ENCODE measurements at regions not wholly inside any gene's neighbourhood (a gene's known extent, or its start where the extent isn't known, plus 50 kb on each side); places are given as distances from the start of the nearest gene placed in this dataset.
"Not testable (repeated sequence)": the region's sequence is repeated elsewhere in the genome, so short reads cannot be mapped to it uniquely, and the experiment has no call there.

GRCh38 chr2:7384773-7385349 lies 467.6 kb downstream of the RNF144A start:
- TF ChIP-seq CTCF (conservative IDR thresholded peaks at IDR 0.05; ENCODE audit: low read depth, low read length) (no peak), EZH2 (IDR thresholded peaks at IDR 0.05; ENCODE audit: borderline replicate concordance, low read depth, low read length, poor library complexity, severe bottlenecking) (no peak)
- POLR2A ChIA-PET (ENCODE audit: low non-redundant PET): no interaction called here
- Histone ChIP-seq H3K27me3 (replicated peaks; ENCODE audit: insufficient read depth, low read depth, low read length, poor library complexity) (no peaks in the 10 kb centered on the region), H3K4me1 (ENCODE audit: insufficient read depth, low read length, poor library complexity, severe bottlenecking) (no peaks in the 10 kb centered on the region), H3K27ac (ENCODE audit: low read depth, low read length, poor library complexity, severe bottlenecking) (no peak overlapping the region), H3K4me3 (ENCODE audit: low read depth, low read length, poor library complexity, severe bottlenecking) (no peak overlapping the region), H3K9me3 (ENCODE audit: low read depth, low read length, poor library complexity, severe bottlenecking) (no peaks in the 10 kb centered on the region), H3K36me3 (ENCODE audit: insufficient read depth, low read length, poor library complexity, severe bottlenecking) (no peaks in the 10 kb centered on the region)
- no peak for DNase-seq (ENCODE audit: low spot score)
- no TSS peak for BruUV-seq (replicated peaks)
- intact Hi-C loops (cut with micrococcal nuclease; ENCODE audit: unreplicated experiment): no loop called here
- CTCF ChIA-PET: no interaction called here

- POLR2A ChIA-PET (ENCODE audit: low non-redundant PET); H3K27me3 ChIP-seq (replicated peaks; ENCODE audit: insufficient read depth, low read depth, low read length, poor library complexity); H3K4me1 ChIP-seq (ENCODE audit: insufficient read depth, low read length, poor library complexity, severe bottlenecking); BruUV-seq (replicated peaks); CTCF ChIA-PET; H3K36me3 ChIP-seq (ENCODE audit: insufficient read depth, low read length, poor library complexity, severe bottlenecking); H3K9me3 ChIP-seq (ENCODE audit: low read depth, low read length, poor library complexity, severe bottlenecking); H3K27ac ChIP-seq (ENCODE audit: low read depth, low read length, poor library complexity, severe bottlenecking); DNase-seq (ENCODE audit: low spot score); H3K4me3 ChIP-seq (ENCODE audit: low read depth, low read length, poor library complexity, severe bottlenecking); intact Hi-C loops (cut with micrococcal nuclease; ENCODE audit: unreplicated experiment): not testable (repeated sequence)
Observed at GRCh38 chr2:7390311-7390710, 473.1 kb downstream of the RNF144A start.

GRCh38 chr2:7392076-7392787 lies 475.0 kb downstream of the RNF144A start:
- no peaks in the 10 kb centered on the region for H3K36me3 ChIP-seq (ENCODE audit: insufficient read depth, low read length, poor library complexity, severe bottlenecking)
- CTCF ChIA-PET: no interaction called here
- TF ChIP-seq CTCF (conservative IDR thresholded peaks at IDR 0.05; ENCODE audit: low read depth, low read length) (no peak), EZH2 (IDR thresholded peaks at IDR 0.05; ENCODE audit: borderline replicate concordance, low read depth, low read length, poor library complexity, severe bottlenecking) (no peak)
- H3K4me1 ChIP-seq (ENCODE audit: insufficient read depth, low read length, poor library complexity, severe bottlenecking): no peaks in the 10 kb centered on the region
- DNase-seq (ENCODE audit: low spot score): no peak
- no peak overlapping the region for H3K27ac ChIP-seq (ENCODE audit: low read depth, low read length, poor library complexity, severe bottlenecking)
- intact Hi-C loops (cut with micrococcal nuclease; ENCODE audit: unreplicated experiment): no loop called here
- no TSS peak for BruUV-seq (replicated peaks)
- POLR2A ChIA-PET (ENCODE audit: low non-redundant PET): no interaction called here
- no peak overlapping the region for H3K4me3 ChIP-seq (ENCODE audit: low read depth, low read length, poor library complexity, severe bottlenecking)
- H3K9me3 ChIP-seq (ENCODE audit: low read depth, low read length, poor library complexity, severe bottlenecking): no peaks in the 10 kb centered on the region
- no peaks in the 10 kb centered on the region for H3K27me3 ChIP-seq (replicated peaks; ENCODE audit: insufficient read depth, low read depth, low read length, poor library complexity)

GRCh38 chr2:7394195-7394594 lies 477.0 kb downstream of the RNF144A start:
- Histone ChIP-seq H3K4me1 (ENCODE audit: insufficient read depth, low read length, poor library complexity, severe bottlenecking) (no peaks in the 10 kb centered on the region), H3K9me3 (ENCODE audit: low read depth, low read length, poor library complexity, severe bottlenecking) (no peaks in the 10 kb centered on the region), H3K27ac (ENCODE audit: low read depth, low read length, poor library complexity, severe bottlenecking) (no peak overlapping the region), H3K36me3 (ENCODE audit: insufficient read depth, low read length, poor library complexity, severe bottlenecking) (no peaks in the 10 kb centered on the region), H3K4me3 (ENCODE audit: low read depth, low read length, poor library complexity, severe bottlenecking) (no peak overlapping the region), H3K27me3 (replicated peaks; ENCODE audit: insufficient read depth, low read depth, low read length, poor library complexity) (no peaks in the 10 kb centered on the region)
- intact Hi-C loops (cut with micrococcal nuclease; ENCODE audit: unreplicated experiment): no loop called here
- ChIA-PET POLR2A (ENCODE audit: low non-redundant PET) (no interaction called here), CTCF (no interaction called here)
- TF ChIP-seq CTCF (conservative IDR thresholded peaks at IDR 0.05; ENCODE audit: low read depth, low read length) (0 out of 2 replicates have a peak, but pooled peaks have one; percentile 23), EZH2 (IDR thresholded peaks at IDR 0.05; ENCODE audit: borderline replicate concordance, low read depth, low read length, poor library complexity, severe bottlenecking) (no peak)
- no TSS peak for BruUV-seq (replicated peaks)
- DNase-seq (ENCODE audit: low spot score): no peak
